T-helper 17 cell (primary cell): ENCODE measurements at regions not wholly inside any gene's neighbourhood (a gene's known extent, or its start where the extent isn't known, plus 50 kb on each side); places are given as distances from the start of the nearest gene placed in this dataset.

Experiments
- ATAC-seq: fragments of 150-1000 bp; cut with Tn5 transposase; 2 replicates; pipeline ENCODE4 v1.10.0; 2021; ENCODE audit warnings: mild to moderate bottlenecking, moderate library complexity
- DNase-seq, 3 donors: peaks; one replicate each; pipeline versions ENCODE4 v3.0.0 to v3.0.0-alpha.2; 2020 to 2021
- H3K9me3 ChIP-seq: one replicate; pipeline ENCODE4 v1.7.0; 2013; ENCODE audit warnings: low read length, mild to moderate bottlenecking; ENCODE audit not compliant: control insufficient read depth, poor library complexity, severe bottlenecking
- H3K27ac Mint-ChIP-seq: one replicate; pipeline ENCODE4 v1.8.0; 2022; ENCODE audit warnings: mild to moderate bottlenecking, moderate library complexity, mixed read lengths
- H3K27me3 Mint-ChIP-seq: one replicate; pipeline ENCODE4 v1.8.0; 2022; ENCODE audit warnings: mixed read lengths
- H3K36me3 Mint-ChIP-seq: one replicate; pipeline ENCODE4 v1.8.0; 2022; ENCODE audit warnings: low read depth, mixed read lengths
- H3K4me1 Mint-ChIP-seq: one replicate; pipeline ENCODE4 v1.8.0; 2022; ENCODE audit warnings: mild to moderate bottlenecking, mixed read lengths
- H3K4me3 Mint-ChIP-seq: one replicate; pipeline ENCODE4 v1.8.0; 2022; ENCODE audit warnings: mild to moderate bottlenecking, moderate library complexity, mixed read lengths

DNA sequence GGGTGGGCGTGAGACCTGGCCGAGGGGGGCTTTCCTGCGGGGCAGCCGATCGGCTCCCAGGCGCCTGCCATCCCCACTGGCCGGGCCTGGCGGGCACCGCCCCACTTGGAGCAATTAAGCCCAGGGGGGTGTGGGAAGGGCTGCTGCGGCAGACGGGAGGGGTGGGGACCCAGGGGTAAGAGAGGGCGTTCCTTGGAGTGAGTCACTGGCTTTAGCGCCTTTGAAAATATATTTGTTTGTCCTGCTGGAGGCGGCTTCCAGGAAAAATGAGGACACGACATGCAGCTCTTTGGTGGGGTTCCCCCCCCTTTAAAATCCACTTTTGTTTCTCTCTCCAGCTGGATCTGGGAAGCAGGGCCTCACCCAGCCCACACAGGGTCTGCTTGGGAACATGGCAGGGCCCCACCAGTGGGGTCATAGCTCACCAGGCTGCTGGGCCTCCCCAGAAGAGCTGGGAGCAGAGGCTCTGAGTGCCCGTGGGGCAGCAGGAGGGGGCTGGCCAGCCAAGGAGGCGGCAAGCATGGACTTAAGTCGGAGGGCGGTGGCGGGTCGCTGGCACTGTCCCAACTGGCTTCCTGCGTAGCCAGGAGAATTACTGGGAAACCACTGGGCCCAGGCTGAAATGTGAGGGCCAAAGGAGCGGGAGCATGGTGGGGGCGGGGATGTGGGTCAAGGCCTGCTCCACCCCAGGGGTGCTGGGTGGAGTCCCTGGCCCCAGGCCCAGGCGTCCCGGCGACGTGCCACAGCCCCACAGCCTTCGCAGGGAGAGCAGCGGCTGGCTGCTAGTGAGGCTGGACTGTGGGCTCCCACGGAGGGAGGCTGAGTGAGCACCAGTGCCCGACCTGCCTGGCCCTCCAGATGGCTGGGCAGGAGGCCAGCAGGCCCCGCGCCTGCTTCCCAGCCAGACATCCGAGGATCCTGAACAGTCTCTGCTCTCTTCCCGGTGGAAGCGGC, 128.0 kb downstream of the RFLNA start:
- H3K4me3 Mint-ChIP-seq = no peak overlapping the region
- no peak overlapping the region for H3K27ac Mint-ChIP-seq
- peaks cover 2% of the 10 kb centered on the region for H3K36me3 Mint-ChIP-seq
- ATAC-seq (no peak), DNase-seq (no peak)
- H3K9me3 ChIP-seq = no peaks in the 10 kb centered on the region
- no peaks in the 10 kb centered on the region for H3K4me1 Mint-ChIP-seq
- no peaks in the 10 kb centered on the region for H3K27me3 Mint-ChIP-seq

DNA sequence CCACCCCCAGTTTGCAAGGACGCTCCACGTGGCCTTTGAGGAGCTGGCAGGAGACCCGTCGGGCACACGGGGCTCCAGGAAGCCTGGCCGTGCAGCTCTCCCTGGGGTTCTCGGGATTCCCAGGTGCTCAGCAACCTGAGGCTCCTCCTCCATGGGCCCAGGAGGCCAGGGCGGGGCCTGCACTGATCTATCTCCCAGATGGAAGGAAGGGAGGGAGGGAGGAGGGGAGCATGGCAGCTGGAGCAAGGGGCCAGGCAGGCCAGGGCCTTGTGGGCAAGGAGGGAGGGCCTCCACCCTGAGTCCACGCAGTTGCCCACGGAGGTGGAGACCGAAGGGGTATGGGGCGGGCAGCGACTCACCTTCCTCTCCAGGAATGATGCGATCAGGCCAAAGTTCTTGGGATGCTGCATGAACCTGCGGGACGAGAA, 127.3 kb downstream of the RFLNA start:
- H3K9me3 ChIP-seq = no peaks in the 10 kb centered on the region
- ATAC-seq = no peak
- Mint-ChIP-seq H3K27me3 (no peaks in the 10 kb centered on the region), H3K36me3 (peaks cover 2% of the 10 kb centered on the region), H3K4me1 (no peaks in the 10 kb centered on the region), H3K27ac (no peak overlapping the region), H3K4me3 (no peak overlapping the region)
- DNase-seq = no peak

DNA sequence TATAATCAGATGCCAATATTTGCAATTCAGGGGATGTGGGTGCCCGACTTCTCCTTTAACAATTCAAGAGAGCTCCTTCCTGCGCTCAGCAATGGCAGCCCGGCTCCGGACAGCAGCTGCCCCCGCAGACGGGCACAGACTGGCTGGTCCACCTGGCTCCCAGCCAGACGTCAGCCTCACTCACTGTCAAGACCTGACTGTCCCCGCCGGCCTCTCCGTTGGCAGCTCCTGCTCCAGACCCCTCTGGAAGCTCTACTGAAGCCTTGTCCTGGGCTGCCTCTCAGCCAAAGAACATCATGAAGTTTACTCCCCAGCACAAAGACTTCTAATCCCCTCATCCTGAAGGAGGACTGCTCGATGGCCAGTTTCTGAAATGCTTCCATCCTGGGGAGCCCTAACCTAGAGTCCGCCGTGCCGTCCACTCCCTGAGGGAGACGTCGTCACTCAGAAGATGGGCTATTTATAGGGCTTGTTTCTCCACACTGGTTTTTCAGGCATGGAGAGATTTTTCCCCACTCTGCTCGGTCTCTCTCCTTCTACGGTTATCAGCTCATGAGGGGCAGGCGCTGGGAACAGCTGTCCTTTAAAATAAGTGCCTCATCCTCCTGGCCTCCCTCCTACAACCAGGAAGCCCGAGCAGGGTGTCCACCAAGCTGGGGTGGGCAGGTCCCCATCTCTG, 126.2 kb downstream of the RFLNA start:
- H3K27ac Mint-ChIP-seq = no peak overlapping the region
- no peaks in the 10 kb centered on the region for H3K4me1 Mint-ChIP-seq
- ATAC-seq = no peak
- H3K9me3 ChIP-seq = no peaks in the 10 kb centered on the region
- H3K27me3 Mint-ChIP-seq = no peaks in the 10 kb centered on the region
- no peak overlapping the region for H3K4me3 Mint-ChIP-seq
- H3K36me3 Mint-ChIP-seq = peaks cover 2% of the 10 kb centered on the region
- DNase-seq = no peak

DNA sequence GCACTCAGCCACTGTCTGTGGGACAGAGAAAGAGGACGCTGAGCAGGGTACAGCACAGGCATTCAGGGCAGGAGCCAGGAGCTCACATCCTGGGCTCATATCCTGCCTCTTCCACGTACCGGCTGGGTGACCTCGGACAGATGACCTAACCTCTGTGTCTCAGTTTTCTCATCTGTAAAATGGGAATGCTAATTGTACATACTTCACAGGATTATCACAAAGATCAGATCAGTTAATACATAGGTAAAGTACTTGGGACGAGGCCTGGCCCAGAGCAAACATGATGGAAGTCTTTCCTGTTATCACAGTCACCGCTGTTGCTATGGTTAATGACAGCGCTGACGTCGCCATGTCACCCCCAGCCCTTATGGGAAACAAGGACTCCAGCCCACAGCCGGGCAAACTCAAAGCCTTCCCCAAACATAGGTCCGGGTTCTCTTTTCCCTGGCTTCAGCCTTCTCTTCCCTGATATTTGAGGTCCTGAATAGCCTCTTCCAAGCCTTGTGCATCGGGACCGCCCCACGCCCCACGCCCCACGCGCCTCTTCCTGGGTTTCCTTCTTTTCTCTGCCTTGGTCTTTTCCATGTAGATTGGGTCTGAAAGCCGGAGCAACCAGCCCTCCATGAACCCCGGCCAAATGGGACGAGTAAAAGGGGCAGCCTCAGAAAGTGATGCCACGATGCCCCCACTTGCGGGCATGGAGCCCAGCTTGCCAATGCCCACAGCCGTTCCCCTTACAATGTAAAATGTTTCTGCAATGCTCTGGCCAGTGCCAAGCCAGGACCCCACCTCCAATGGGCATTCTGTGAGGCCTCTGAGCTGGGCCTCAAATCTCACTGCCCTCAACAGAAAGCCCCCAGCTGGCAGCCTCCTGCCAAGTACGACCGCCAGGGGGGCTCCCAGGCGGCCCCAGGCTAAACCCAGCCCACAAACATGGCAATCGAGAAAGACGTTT, 125.4 kb downstream of the RFLNA start:
- no peaks in the 10 kb centered on the region for H3K9me3 ChIP-seq
- Mint-ChIP-seq H3K4me3 (no peak overlapping the region), H3K27me3 (no peaks in the 10 kb centered on the region), H3K36me3 (no peaks in the 10 kb centered on the region), H3K27ac (no peak overlapping the region), H3K4me1 (no peaks in the 10 kb centered on the region)
- DNase-seq = no peak
- ATAC-seq = no peak

DNA sequence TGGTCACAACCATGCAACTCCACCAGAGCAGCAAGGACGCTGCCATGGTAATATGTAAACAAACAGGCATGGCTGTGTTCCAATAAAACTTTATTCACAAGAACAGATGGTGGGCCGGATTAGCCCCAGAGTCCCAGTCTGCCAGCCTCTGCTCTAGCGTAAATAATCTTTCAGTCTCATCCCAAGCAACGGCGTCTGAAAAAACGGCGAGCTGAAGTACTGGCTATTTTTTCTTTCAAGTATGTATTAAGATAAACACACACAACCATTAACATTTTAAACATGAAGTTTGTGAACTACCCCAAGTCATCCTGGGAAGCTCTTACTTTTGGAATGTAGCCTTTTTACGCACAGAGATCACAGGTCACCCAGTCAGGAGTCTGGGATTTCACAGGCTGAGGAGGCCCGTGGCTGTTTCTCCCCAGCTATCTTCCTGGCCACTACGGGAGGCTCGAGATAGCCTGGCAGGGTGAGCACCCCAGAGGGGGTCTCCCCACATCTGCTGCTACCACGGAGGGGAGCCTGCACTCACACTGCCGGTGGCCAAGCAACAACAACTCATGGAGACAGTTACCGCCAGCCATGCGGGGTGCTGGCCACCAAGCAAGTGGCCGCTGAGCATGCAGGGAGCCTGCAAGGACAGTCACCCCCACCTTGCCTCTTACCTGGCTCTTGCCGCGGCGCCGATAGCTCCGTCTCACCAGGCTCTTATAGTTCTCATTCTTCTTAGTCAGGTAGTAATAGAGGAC, 124.6 kb downstream of the RFLNA start:
- DNase-seq (no peak), ATAC-seq (no peak)
- Mint-ChIP-seq H3K36me3 (no peaks in the 10 kb centered on the region), H3K27me3 (no peaks in the 10 kb centered on the region), H3K27ac (no peak overlapping the region), H3K4me1 (no peaks in the 10 kb centered on the region), H3K4me3 (no peak overlapping the region)
- H3K9me3 ChIP-seq = no peaks in the 10 kb centered on the region

DNA sequence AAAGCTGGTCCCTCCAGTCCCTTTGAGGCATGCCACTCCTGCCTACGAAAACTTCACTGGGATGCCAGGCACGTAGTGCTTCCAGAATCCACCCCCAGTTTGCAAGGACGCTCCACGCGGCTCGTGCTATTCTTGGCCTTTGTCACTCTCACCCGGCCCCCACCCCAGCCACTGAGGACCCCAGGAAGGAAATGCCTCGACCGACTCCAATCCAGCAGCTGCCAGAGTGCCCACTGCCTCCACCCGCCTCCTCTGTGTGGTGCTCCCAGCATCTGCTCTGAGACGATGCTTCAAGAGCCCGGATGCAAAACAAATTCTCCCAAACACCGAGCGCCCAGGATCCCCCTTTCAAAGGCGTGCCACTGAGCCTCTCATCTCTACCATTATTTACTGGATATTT, 123.9 kb downstream of the RFLNA start:
- DNase-seq = no peak
- H3K9me3 ChIP-seq = no peaks in the 10 kb centered on the region
- H3K27ac Mint-ChIP-seq = no peak overlapping the region
- no peaks in the 10 kb centered on the region for H3K36me3 Mint-ChIP-seq
- no peaks in the 10 kb centered on the region for H3K4me1 Mint-ChIP-seq
- no peak overlapping the region for H3K4me3 Mint-ChIP-seq
- no peak for ATAC-seq
- H3K27me3 Mint-ChIP-seq = no peaks in the 10 kb centered on the region

DNA sequence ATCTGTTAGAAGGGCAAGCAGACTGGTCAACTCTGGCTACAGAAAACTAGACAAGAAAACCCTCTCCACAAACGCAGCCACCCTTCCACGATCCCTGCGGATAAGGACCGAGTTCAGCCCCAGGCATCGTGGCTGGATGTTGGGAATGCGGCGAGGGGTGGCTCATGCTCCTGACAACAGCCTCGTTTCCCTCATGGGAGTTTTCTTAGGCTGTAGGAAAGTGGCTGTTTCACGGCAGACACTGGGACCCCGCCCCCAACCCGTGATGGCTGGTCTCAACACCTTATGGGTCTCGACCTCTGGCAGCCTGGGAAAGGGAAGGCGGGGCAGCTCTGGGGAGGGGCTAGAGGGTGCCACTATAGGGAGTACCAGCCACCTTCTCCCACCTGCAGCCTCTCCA, 123.3 kb downstream of the RFLNA start:
- no peaks in the 10 kb centered on the region for H3K36me3 Mint-ChIP-seq

DNA sequence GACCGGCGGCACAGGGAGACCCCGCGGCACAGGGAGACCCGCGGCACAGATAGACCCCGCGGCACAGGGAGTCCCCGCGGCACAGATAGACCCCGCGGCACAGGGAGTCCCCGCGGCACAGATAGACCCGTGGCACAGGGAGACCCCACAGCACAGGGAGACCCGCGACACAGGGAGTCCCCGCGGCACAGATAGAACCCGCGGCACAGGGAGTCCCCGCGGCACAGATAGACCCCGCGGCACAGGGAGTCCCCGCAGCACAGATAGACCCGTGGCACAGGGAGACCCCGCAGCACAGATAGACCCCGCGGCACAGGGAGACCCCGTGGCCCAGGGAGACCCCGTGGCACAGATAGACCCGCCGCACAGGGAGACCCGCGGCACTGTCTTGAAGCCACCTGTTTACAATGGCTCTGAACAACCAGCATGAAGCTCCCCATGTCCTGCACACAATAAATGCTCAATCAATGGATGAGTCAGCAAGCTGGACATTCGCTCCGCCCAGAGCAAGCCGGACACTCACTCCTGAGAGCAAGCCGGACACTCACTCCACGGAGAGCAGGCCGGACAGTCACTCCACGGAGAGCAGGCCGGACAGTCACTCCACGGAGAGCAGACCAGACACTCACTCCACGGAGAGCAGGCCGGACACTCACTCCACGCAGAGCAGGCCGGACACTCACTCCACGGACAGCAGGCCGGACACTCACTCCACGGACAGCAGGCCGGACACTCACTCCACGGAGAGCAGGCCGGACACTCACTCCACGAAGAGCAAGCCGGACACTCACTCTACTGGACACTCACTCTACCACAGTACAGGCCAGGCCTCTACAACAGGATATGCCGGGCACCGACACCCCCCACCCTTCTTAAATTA, 121.9 kb downstream of the RFLNA start:
- DNase-seq (no peak), ATAC-seq (no peak)
- no peak overlapping the region for H3K27ac Mint-ChIP-seq
- no peak overlapping the region for H3K4me3 Mint-ChIP-seq
- no peaks in the 10 kb centered on the region for H3K36me3 Mint-ChIP-seq
- no peaks in the 10 kb centered on the region for H3K9me3 ChIP-seq
- H3K4me1 Mint-ChIP-seq = no peaks in the 10 kb centered on the region
- no peaks in the 10 kb centered on the region for H3K27me3 Mint-ChIP-seq

More for the DNA sequence above, 123.3 kb downstream of the RFLNA start:
- H3K27ac Mint-ChIP-seq = no peak overlapping the region
- no peaks in the 10 kb centered on the region for H3K9me3 ChIP-seq
- H3K4me3 Mint-ChIP-seq = no peak overlapping the region
- no peaks in the 10 kb centered on the region for H3K27me3 Mint-ChIP-seq
- ATAC-seq (no peak), DNase-seq (no peak)
- H3K4me1 Mint-ChIP-seq = no peaks in the 10 kb centered on the region

DNA sequence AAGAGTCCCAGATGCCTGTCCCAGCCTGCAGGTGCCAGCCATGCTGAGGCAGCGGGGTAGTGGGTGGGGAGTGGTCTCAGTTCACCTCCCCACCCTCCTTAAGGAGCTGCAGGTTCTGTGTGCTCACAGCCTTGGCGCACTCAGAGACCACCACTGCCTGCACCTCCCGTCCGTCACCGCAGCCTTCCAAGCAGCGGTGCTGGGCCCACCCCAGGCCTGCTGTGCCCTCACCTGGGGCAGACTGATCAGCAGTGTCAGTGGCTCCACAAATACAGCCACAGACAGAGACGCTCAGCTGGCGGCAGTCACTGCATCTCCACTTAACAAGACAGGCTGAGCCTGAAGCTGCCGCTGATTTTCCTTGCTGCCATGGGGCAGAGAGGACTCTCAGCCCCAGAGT, 120.2 kb downstream of the RFLNA start:
- Mint-ChIP-seq H3K27ac (no peak overlapping the region), H3K4me3 (no peak overlapping the region), H3K4me1 (peaks cover 4% of the 10 kb centered on the region), H3K27me3 (no peaks in the 10 kb centered on the region), H3K36me3 (peaks cover 3% of the 10 kb centered on the region)
- H3K9me3 ChIP-seq = no peaks in the 10 kb centered on the region
- ATAC-seq (no peak), DNase-seq (no peak)

DNA sequence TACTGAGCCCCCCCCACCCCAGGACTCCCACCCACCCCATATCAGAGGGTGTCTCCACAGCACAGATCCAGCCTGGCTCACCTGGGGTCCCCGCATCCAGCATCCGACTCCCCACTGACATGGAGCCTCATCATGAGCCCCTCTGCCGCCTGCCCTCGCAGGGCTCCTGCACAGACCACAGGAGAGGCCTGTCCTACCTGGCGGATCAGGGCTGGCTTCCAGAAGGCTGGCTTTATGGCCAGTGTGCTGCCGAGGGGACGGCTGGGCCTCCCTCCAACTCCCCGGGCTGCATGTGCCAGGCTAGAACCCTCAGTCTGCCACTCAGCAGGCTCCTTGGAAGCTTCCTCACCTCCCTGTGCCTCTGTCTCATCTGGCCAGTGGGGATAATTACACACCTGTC, 119.0 kb downstream of the RFLNA start:
- no peak for DNase-seq
- Mint-ChIP-seq H3K4me3 (no peak overlapping the region), H3K36me3 (peaks cover 3% of the 10 kb centered on the region), H3K27ac (no peak overlapping the region), H3K27me3 (no peaks in the 10 kb centered on the region), H3K4me1 (peaks cover 4% of the 10 kb centered on the region)
- ATAC-seq = no peak
- no peaks in the 10 kb centered on the region for H3K9me3 ChIP-seq

DNA sequence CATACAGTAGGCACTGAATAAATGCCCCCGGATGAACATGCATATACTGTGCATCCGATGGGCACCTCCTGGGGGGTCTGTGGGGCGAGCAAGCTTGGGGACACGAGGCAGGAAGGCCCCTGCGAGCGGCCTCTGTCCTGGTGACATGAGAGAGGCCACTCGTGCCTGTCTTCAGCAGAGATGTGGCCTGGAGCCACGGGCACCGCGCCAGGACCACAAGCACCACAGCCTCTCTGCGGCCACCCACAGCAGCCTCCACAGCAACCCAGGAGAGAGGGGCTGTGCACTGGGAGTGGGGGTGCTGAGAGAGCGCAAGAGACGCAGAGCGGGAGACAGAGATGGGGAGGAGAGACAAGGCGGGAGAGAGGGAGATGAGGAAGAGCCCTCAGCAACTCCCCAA, 118.5 kb downstream of the RFLNA start:
- peak overlapping the region; percentile 53 for H3K27ac Mint-ChIP-seq
- ATAC-seq (no peak), DNase-seq (no peak)
- peaks cover 4% of the 10 kb centered on the region for H3K4me1 Mint-ChIP-seq
- H3K4me3 Mint-ChIP-seq = no peak overlapping the region
- H3K9me3 ChIP-seq = no peaks in the 10 kb centered on the region
- H3K36me3 Mint-ChIP-seq = peaks cover 3% of the 10 kb centered on the region
- H3K27me3 Mint-ChIP-seq = no peaks in the 10 kb centered on the region

DNA sequence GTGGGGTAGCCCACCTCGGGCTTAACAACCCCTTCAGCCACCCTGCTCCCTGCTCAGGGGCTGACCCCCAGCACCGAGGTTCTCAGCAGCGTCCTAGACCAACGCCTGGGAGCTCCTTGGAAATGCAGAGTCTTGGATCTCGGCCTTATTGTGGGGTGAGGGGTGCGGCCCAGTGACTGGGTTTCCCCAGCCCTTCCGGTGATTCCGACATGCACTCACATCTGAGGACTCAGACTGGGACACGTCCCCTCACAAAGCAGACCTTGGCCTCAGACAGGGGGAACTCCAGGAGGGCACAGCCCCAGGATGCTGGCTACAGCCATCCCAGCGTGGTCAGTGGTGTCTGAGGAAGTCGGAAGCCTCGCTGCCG, 117.7 kb downstream of the RFLNA start:
- Mint-ChIP-seq H3K4me1 (peaks cover 4% of the 10 kb centered on the region), H3K36me3 (peaks cover 3% of the 10 kb centered on the region), H3K27ac (no peak overlapping the region), H3K4me3 (no peak overlapping the region), H3K27me3 (no peaks in the 10 kb centered on the region)
- DNase-seq (no peak), ATAC-seq (no peak)
- H3K9me3 ChIP-seq = no peaks in the 10 kb centered on the region
